ENCODE measurements at regions not wholly inside any gene's neighbourhood (a gene's known extent, or its start where the extent isn't known, plus 50 kb on each side); places are given as distances from the start of the nearest gene placed in this dataset.

DNA sequence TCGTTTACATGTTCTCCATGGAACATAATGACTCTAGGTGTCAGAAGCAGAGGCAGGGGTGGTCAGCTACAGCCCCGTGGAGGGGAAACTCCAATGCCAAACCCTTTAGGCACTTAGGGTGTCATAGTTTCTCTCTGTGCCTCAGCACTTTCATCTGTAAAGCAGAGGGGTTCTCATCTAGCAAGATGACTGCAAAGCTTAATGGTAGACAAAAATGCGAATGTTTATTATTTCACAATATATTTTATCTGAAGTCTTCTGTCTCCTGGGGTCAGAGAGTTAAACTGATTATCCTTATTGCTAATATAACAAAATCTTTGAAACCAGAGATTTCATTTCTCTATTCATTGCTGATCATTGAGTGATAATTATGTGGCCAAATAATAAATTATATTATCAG, 522.5 kb downstream of the TSN start:
- H3K9me3 ChIP-seq = no peaks in the 10 kb centered on the region

DNA sequence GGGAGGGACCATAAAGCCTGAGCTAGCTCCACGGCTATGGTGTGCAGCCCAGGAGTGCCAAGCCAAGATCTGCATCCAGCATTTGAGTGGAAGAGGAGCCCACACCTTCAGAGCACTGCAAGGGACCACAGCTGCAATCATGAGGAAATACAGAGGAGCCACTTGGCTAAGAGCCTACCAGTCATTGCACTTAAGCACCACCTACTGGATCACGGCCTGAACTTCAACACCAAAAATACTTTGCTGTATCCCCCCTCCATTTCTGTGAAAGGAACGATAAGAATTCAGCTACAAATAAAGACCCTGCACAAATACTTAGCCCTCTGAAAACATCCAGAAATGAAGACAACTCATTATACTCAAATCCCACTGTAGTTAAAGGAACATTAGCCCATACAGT, 545.3 kb downstream of the TSN start:
- Histone ChIP-seq H3K27ac (no peak overlapping the region), H3K27me3 (replicated peaks; ENCODE audit: insufficient read depth) (no peaks in the 10 kb centered on the region), H3K4me1 (ENCODE audit: control insufficient read depth in 1 of 2, low read depth in 2 of 2) (no peaks in the 10 kb centered on the region), H3K9me3 (no peaks in the 10 kb centered on the region), H3K4me3 (no peak overlapping the region), H3K36me3 (no peaks in the 10 kb centered on the region)
- DNase-seq (ENCODE audit: low spot score) (no peak), ATAC-seq (ENCODE audit: insufficient number of reproducible peaks, low FRiP score, low read depth) (no peak)
- TF ChIP-seq, protein P1, sequence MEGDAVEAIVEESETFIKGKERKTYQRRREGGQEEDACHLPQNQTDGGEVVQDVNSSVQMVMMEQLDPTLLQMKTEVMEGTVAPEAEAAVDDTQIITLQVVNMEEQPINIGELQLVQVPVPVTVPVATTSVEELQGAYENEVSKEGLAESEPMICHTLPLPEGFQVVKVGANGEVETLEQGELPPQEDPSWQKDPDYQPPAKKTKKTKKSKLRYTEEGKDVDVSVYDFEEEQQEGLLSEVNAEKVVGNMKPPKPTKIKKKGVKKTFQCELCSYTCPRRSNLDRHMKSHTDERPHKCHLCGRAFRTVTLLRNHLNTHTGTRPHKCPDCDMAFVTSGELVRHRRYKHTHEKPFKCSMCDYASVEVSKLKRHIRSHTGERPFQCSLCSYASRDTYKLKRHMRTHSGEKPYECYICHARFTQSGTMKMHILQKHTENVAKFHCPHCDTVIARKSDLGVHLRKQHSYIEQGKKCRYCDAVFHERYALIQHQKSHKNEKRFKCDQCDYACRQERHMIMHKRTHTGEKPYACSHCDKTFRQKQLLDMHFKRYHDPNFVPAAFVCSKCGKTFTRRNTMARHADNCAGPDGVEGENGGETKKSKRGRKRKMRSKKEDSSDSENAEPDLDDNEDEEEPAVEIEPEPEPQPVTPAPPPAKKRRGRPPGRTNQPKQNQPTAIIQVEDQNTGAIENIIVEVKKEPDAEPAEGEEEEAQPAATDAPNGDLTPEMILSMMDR (IDR thresholded peaks at IDR 0.05) = no peak

More for the DNA sequence above, 522.5 kb downstream of the TSN start:
- DNase-seq (ENCODE audit: low spot score) (no peak), ATAC-seq (ENCODE audit: insufficient number of reproducible peaks, low FRiP score, low read depth) (no peak)
- Histone ChIP-seq H3K27ac (no peak overlapping the region), H3K4me1 (ENCODE audit: control insufficient read depth in 1 of 2, low read depth in 2 of 2) (no peaks in the 10 kb centered on the region), H3K4me3 (no peak overlapping the region), H3K36me3 (no peaks in the 10 kb centered on the region), H3K27me3 (replicated peaks; ENCODE audit: insufficient read depth) (no peaks in the 10 kb centered on the region)
- TF ChIP-seq, protein P1 (IDR thresholded peaks at IDR 0.05) = no peak

DNA sequence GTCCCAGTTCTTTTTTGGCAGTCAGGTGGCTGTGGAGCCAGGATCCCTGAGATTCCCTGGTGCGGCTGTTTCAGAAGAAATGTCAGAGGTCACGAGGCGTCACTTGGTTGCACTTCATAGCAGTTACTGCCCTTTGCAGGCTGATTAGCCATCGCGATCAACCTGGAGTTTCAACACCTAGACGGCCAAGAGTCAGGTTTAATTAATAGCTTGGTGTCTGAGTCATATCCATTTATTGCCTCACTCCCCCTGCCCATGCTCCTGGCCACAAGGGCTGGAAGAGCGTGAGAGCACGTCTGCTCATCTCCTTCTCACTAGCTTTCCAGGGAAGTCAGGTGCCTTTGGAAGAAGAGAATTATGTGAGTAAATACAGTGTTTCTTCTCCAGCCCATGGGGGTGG, 552.3 kb downstream of the TSN start:
- TF ChIP-seq, protein P1 (IDR thresholded peaks at IDR 0.05) = no peak
- no peak overlapping the region for H3K4me3 ChIP-seq
- H3K9me3 ChIP-seq = no peaks in the 10 kb centered on the region
- ATAC-seq (ENCODE audit: insufficient number of reproducible peaks, low FRiP score, low read depth) (no peak), DNase-seq (ENCODE audit: low spot score) (no peak)
- no peak overlapping the region for H3K27ac ChIP-seq
- H3K4me1 ChIP-seq (ENCODE audit: control insufficient read depth in 1 of 2, low read depth in 2 of 2) = no peaks in the 10 kb centered on the region
- H3K36me3 ChIP-seq = no peaks in the 10 kb centered on the region
- no peaks in the 10 kb centered on the region for H3K27me3 ChIP-seq (replicated peaks; ENCODE audit: insufficient read depth)

DNA sequence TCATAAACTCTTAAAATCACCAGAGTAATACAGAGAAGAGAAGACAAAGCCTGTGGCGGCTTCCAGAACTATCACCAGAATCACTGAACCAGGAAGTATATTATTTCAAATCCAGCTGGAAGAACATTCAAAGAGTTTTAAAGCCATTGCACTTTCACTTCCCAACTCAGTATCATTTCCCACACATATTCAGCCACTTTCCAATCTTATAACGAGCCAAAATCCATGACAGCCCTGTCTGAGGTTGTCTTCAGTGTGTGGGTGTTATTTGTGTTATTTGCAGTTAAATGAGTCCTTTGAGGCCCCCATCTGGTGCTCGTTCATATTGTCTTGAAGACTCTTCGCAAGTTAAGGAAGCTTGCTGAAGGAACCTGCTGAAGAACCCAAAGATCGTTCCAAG, 559.9 kb downstream of the TSN start:
- H3K27ac ChIP-seq = no peak overlapping the region
- H3K9me3 ChIP-seq = no peaks in the 10 kb centered on the region
- no peaks in the 10 kb centered on the region for H3K36me3 ChIP-seq
- H3K27me3 ChIP-seq (replicated peaks; ENCODE audit: insufficient read depth) = no peaks in the 10 kb centered on the region
- H3K4me1 ChIP-seq (ENCODE audit: control insufficient read depth in 1 of 2, low read depth in 2 of 2) = no peaks in the 10 kb centered on the region
- DNase-seq (ENCODE audit: low spot score) (no peak), ATAC-seq (ENCODE audit: insufficient number of reproducible peaks, low FRiP score, low read depth) (no peak)
- TF ChIP-seq, protein P1 (IDR thresholded peaks at IDR 0.05) = no peak
- H3K4me3 ChIP-seq = no peak overlapping the region

DNA sequence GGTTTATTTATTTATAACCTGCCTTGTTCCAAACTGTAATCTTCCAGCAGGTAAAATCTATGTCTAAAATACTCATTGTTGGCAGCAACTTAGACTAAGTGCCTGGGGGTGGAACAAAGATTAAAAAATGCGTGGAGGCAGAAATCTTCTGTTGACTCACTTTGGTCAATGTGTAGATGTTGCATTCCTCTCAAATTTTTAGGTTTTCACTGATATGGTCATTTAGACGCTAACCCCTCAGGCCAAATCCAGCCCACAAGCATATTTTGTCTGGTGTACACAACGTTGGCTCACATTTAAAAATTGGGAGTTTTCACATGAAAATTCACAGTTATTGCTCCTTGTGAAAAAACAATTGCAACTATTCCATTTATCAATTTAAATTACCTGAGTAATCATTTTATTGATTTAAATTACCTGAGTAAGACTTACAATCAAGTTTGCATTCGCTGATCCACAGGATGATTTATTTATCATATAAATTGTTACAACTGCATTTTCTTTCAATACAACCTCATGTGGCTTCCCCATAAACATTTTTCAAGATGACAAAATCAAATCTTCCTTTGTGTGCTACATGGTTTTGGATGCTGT, 564.2 kb downstream of the TSN start:
- Histone ChIP-seq H3K4me3 (no peak overlapping the region), H3K27me3 (replicated peaks; ENCODE audit: insufficient read depth) (no peaks in the 10 kb centered on the region), H3K27ac (no peak overlapping the region), H3K9me3 (no peaks in the 10 kb centered on the region), H3K36me3 (no peaks in the 10 kb centered on the region), H3K4me1 (ENCODE audit: control insufficient read depth in 1 of 2, low read depth in 2 of 2) (no peaks in the 10 kb centered on the region)
- ATAC-seq (ENCODE audit: insufficient number of reproducible peaks, low FRiP score, low read depth) (no peak), DNase-seq (ENCODE audit: low spot score) (no peak)
- TF ChIP-seq, protein P1 (IDR thresholded peaks at IDR 0.05) = no peak
